GM18951 (cell line): ENCODE measurements at regions not wholly inside any gene's neighbourhood (a gene's known extent, or its start where the extent isn't known, plus 50 kb on each side); places are given as distances from the start of the nearest gene placed in this dataset.

Experiments used
- POLR2A ChIP-seq: IDR thresholded peaks from 4 replicates; pipeline ENCODE4 v1.6.1; 2011; ENCODE audit warnings: mild to moderate bottlenecking; ENCODE audit not compliant: insufficient read length, insufficient read depth; ENCODE audit errors: extremely low read depth
- in situ Hi-C: fragments of 300-500 bp; cut with MboI; formaldehyde crosslinking; loops from one replicate; pipeline ENCODE4 v1.12.0; 2022; ENCODE audit warnings: low sequenced_read_pairs, mixed read lengths, inconsistent platforms; ENCODE audit not compliant: unreplicated experiment

- in situ Hi-C loops = no loop called here
- TF ChIP-seq POLR2A = no peak
These were observed 881.0 kb downstream of the PCDH18 start for GRCh38 chr4:136651278-136651667.

DNA sequence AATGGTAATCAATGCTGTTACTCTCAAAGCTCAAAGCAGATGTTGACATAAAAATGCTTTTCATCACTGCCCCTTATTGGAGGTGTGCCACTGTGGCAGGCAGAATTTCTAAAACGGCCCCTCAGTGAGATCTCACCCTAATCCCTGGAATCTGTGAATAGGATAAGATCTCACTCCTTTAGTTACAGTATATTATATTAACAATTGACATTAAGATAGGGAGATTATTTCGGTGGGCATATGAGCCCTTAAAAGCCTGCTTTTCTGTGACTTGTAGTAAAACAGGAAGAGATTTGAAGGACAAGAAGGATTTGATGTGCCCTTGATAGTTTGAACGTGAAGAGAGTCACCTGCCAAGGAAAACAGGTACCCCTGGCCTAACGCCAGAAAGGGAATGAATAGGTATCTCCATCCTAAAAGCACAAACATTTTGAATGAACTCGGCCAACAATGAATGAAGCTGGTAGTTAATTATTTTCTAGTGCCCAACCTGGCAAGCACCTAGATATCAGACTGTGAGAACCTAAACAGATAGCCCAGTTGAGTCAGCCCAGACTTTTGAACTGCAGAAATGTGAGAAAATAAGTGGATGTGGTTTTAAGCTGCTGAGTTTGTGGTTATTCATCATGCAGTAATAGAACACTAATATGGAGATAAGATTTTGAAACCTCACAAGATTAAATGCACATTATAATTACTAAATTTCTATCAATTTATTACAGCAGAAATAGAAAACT lies 881.6 kb downstream of the PCDH18 start:
- no peak for TF ChIP-seq POLR2A
- in situ Hi-C loops = no loop called here

- in situ Hi-C loops = no loop called here
- no peak for TF ChIP-seq POLR2A
These were observed 888.0 kb downstream of the PCDH18 start for GRCh38 chr4:136644279-136644678.

DNA sequence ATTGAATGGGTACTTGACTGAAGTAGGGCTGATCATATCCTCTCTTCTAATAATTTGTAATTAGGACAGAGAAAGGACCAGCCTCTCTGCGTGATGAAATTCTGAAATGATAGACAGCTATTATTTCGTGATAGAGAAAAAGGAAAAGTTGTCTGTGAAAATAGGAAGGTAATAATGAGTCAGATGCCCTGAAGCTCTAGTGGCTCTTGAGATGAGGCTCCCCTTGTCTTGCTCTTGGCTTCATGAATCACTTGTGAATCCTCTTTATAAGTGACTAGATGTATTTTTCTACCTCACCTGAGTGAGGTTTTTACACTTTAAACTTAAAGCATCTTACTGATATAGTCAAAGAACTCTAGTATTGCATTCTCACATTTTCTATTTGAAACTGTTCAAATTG lies 888.9 kb downstream of the PCDH18 start:
- no peak for TF ChIP-seq POLR2A
- in situ Hi-C loops = no loop called here

DNA sequence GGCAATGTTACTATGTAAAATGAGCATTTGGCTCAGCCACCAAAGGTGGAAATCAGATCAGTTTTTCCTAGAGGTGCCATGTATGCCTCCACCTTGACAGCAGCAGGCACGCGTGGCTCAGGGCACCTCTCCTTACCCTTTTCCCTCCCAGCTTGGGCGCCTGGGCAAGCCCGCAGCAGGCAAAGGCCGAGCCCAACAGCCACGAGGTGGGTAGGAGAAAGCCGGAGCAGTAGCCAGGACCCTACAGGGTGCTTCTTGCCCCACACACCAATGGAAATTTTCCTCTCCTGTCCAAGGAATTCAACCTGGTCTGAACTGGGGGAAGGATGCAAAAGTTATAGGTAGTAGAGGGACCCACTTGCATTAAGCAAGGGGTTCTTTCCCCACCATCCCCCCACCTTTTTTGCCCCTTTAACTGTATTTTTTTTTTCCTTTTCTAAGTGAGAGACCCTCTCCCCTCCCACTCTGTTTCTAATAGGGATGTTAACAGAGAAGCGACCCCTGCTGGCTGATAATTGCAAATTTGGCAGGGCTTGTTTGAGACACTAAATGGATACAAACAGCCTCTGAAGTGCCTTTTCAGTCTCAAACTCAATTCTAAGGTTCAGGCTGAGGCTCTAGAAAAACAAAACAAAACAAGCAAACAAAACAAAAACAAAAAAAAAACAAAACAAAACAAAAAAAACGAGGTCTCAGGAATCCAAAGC lies 895.1 kb downstream of the PCDH18 start:
- TF ChIP-seq POLR2A = no peak
- in situ Hi-C loops = no loop called here

DNA sequence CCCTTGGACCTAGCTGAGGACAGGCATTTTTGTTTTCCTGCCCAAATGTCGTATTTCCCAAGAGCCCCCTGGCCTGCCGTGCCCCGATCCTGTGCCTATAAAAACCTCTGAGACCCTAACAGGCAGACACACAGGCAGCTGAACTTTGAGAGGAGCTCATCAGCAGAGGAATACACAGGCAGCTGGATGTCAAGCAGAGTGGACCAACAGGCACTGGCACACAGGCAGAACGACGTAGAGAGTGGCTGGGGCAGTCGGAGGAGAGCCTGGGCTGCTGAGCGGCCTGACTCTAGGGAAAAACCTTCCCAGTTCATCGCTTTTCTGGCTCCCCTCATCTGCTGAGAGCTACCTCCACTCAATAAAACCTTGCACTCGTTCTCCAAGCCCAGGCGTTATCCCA lies 896.1 kb downstream of the PCDH18 start:
- TF ChIP-seq POLR2A = no peak
- in situ Hi-C loops = no loop called here

DNA sequence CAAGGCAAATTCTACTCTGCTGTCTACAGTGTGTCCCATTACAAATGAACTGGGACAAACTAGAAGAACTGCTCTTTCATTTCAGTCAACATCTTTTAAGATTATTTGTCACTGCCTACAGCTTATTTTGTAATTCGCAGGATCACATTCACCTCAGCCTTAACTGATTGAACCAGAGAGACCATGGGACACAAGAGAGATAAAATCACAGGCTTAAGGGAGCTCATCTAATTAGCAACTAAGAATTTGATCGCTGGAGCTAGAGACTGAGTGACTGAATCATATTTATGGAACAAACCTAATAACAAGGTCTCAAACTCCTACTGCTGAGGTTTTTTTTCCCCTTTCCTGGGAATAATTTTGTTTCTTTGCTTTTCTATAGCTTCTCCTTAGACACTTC lies 898.2 kb downstream of the PCDH18 start:
- in situ Hi-C loops = no loop called here

GRCh38 chr4:136599890-136600289 lies 932.4 kb downstream of the PCDH18 start:
- in situ Hi-C loops = loop anchor here (25.0 kb wide), 1 partner anchor 1338 kb away; no protein-coding TSS in a partner anchor

More for the DNA sequence above, 898.2 kb downstream of the PCDH18 start:
- no peak for TF ChIP-seq POLR2A

DNA sequence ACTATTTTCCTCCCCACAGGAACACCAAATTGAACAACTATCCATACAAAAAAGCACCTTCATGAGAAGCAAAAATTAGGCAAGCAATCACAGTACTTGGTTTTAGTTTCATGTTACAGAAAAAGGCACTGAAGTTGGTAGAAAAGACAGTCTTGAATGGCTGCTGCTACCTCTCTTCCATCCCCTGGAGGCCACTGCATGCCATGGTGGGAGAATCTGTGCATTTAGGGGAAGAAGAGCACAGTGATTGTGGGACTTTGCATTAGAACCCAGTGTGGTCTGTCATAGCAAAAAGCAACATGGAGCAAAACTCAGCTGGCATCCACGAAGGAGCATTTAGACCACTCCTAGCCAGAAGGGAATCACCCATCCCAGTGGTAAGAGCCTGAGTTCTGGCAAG lies 941.9 kb downstream of the PCDH18 start:
- in situ Hi-C loops = no loop called here
- no peak for TF ChIP-seq POLR2A

More at GRCh38 chr4:136599890-136600289, 932.4 kb downstream of the PCDH18 start:
- no peak for TF ChIP-seq POLR2A

DNA sequence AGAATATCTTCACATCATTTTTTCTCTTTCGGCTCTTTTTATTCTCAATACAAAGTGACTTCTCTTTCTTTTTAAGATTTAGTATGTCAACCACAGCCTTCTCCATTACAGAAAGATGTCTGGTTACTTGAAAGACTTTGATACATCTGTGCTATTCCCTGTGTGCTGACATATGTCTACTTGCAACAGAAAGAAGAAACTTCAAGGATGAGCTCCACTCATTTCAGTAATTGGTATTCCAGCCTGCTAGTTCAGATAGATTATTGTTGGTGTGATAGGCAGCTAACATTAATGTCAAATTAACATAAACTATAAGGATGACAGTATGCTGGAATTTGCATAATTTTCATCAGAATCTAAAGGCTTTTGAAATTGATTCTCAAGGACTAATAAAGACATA lies 948.7 kb downstream of the PCDH18 start:
- no peak for TF ChIP-seq POLR2A
- in situ Hi-C loops = no loop called here

DNA sequence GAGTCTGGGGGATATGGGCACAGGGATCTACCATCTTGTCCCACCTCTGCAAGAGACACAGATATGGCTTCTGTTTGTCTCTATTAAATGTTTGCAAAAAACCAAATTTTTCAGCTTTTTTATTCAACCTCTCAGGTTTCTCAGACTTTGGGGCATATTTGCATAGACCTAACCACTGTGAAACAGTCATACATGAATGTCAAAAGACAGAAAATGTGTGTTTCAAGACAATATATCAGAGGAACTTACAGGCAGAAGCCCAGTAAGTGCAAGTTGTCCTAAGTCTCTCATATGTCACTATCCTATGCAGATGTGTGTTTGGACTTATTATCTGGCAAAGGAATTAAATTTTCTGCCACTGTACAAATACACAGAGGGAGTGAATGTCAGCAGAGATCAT lies 951.2 kb downstream of the PCDH18 start:
- TF ChIP-seq POLR2A = no peak
- in situ Hi-C loops = no loop called here

- in situ Hi-C loops = no loop called here
These were observed 957.1 kb downstream of the PCDH18 start for GRCh38 chr4:136575146-136575545.

DNA sequence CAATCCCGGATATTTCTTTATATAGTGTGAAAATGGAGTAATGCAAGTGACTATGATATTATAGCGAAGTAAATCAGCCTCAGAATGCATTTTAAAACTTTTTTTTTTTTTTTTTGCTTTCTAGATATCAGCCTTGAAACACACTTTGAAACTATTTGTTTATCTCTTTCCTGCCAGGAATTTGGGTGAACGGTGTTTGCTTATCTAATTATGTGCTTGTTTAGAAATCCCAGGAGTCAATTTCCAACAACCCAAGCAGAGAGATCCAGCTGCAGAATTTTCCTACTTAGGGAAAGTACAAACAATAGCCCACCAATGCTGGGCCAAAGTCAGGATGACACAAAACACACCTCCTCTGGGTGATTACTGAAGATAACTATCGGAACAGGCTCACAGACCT lies 958.8 kb downstream of the PCDH18 start:
- no peak for TF ChIP-seq POLR2A
- in situ Hi-C loops = no loop called here

More at GRCh38 chr4:136575146-136575545, 957.1 kb downstream of the PCDH18 start:
- no peak for TF ChIP-seq POLR2A

DNA sequence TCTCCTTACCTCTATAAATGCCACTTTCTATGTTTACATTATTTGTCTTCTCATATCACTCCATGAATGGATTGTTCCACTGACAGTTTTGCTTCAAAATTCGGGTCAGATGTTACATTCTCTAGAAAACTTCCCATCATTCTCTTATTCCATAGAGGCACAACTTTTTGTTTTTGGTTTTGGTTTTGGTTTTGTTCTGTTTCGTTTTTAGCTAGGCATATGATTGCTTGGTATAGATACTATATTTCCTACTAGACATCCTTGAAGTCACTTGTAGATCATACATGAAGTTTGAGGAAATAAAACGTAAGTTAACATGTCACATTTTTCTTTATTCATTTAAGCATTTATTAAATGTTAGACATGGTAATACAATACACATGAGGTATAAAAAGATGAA lies 961.0 kb downstream of the PCDH18 start:
- TF ChIP-seq POLR2A = no peak
- in situ Hi-C loops = no loop called here
